NB4 (cell line): ENCODE measurements at regions not wholly inside any gene's neighbourhood (a gene's known extent, or its start where the extent isn't known, plus 50 kb on each side); places are given as distances from the start of the nearest gene placed in this dataset.

ENCODE experiments used
- CTCF ChIP-seq: IDR thresholded peaks from one replicate; pipeline ENCODE4 v1.5.1; 2012; ENCODE audit warnings: low read depth, low read length
- POLR2A ChIP-seq: IDR thresholded peaks from 2 replicates; pipeline ENCODE4 v1.6.1; 2011; ENCODE audit warnings: mild to moderate bottlenecking; ENCODE audit not compliant: insufficient read length; ENCODE audit errors: extremely low read depth

GRCh38 chr12:123058481-123058880, 78.0 kb downstream of the ARL6IP4 start:
- no peak for TF ChIP-seq CTCF
- TF ChIP-seq POLR2A, result no peak
